Heart left ventricle (tissue), 13 donors: ENCODE measurements at regions not wholly inside any gene's neighbourhood (a gene's known extent, or its start where the extent isn't known, plus 50 kb on each side); places are given as distances from the start of the nearest gene placed in this dataset.

ENCODE experiments used
- POLR2A ChIP-seq, 2 donors: fragments of 450-650 bp; IDR thresholded peaks; one replicate each; pipeline ENCODE4 v1.6.1; 2017; ENCODE audit warnings: antibody characterized with exemption in 2 of 2, mild to moderate bottlenecking in 2 of 2, moderate library complexity in 2 of 2
- TF ChIP-seq, protein P1 (sequence below), 12 donors: fragments of 200-600 bp; sonication (generic) in 4 of 12; IDR thresholded peaks; one replicate each; pipeline versions ENCODE4 v1.5.0 to v1.8.0; 2018 to 2022; ENCODE audit warnings: antibody characterized with exemption in 12 of 12, mild to moderate bottlenecking in 5 of 12
- donor health status: ischemic (EF 13 %, LVEDD 7.1; RV severe dilation, severe dysfunction).
- donor health status: DM: no; HTN: yes; CAD: no.
- donor health status: DM: no; HTN: no; CAD: no.
- donor health status: ischemic (EF 25% LVEDD 6.9; RV normal size, moderate dysfunction).
- donor health status: ischemic (EF 25% LVEDD 5.7; RV mildly dilated, moderate dysfunction).
- donor health status: ischemic (EF 35%, LVEDD 5.7; RV mildly dilated, moderate dysfunction).
- donor health status: nonischemic (EF 11% LVEDD 7.7; RV severe dilation, severe dysfunction).
- donor health status: DM: yes; HTN: yes; CAD: no.
- donor health status: PGD.
- donor health status: ischemic (EF 29% LVEDD 5.4; RV normal size, mild dysfunction).
- donor health status: nonischemic (EF 23%, LVEDD 6.1; RV moderate dilation, normal function).

DNA sequence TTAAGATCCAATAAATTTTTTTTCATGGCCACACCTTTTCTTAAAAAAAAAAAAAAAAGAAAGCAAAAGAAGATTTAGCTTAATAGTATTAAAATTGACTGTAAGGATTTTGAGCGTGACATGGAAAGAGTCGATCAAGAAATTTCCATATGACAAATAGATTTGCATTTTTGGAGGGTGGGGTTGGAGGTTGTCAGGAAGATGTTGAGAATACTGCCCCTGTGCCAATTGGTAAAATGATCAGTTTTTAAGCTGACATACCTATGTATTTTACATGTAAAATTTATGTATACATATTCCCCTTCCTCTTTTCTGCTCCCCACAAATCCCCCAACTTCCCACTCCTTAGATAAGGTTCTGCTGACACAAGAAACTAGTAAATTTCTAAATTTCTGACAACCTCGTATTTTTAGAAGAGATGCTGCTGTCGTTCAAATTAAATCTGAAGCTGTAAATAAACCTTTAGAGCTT is 520.9 kb downstream of the CD83 start:
- TF ChIP-seq, protein P1, sequence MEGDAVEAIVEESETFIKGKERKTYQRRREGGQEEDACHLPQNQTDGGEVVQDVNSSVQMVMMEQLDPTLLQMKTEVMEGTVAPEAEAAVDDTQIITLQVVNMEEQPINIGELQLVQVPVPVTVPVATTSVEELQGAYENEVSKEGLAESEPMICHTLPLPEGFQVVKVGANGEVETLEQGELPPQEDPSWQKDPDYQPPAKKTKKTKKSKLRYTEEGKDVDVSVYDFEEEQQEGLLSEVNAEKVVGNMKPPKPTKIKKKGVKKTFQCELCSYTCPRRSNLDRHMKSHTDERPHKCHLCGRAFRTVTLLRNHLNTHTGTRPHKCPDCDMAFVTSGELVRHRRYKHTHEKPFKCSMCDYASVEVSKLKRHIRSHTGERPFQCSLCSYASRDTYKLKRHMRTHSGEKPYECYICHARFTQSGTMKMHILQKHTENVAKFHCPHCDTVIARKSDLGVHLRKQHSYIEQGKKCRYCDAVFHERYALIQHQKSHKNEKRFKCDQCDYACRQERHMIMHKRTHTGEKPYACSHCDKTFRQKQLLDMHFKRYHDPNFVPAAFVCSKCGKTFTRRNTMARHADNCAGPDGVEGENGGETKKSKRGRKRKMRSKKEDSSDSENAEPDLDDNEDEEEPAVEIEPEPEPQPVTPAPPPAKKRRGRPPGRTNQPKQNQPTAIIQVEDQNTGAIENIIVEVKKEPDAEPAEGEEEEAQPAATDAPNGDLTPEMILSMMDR (IDR thresholded peaks at IDR 0.05): no peak
- no peak for TF ChIP-seq POLR2A (IDR thresholded peaks at IDR 0.05)
